ENCODE measurements at regions not wholly inside any gene's neighbourhood (a gene's known extent, or its start where the extent isn't known, plus 50 kb on each side); places are given as distances from the start of the nearest gene placed in this dataset.
"Not testable (repeated sequence)": the region's sequence is repeated elsewhere in the genome, so short reads cannot be mapped to it uniquely, and the experiment has no call there.

DNA sequence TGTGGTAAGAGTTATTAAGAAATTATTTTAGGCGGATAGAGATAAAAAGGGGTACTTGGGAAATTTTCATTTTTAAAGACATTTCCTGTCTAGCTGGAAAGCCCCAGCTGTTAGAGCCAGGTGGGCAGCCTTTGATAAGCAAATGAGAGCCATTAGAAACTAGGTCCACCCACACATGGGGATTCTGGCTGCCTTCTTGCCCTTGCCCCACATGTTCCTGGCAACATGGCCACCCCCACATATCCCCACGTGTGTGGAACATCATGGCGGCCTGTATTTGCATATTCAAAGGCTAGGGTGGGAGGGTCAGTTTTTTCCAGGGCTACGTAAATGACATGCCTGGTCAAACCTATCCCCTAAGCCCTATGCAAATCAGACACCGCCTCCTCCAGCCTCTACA lies 1382.1 kb downstream of the AACS start:
- DNase-seq (ENCODE audit: low read depth) = no peak

DNA sequence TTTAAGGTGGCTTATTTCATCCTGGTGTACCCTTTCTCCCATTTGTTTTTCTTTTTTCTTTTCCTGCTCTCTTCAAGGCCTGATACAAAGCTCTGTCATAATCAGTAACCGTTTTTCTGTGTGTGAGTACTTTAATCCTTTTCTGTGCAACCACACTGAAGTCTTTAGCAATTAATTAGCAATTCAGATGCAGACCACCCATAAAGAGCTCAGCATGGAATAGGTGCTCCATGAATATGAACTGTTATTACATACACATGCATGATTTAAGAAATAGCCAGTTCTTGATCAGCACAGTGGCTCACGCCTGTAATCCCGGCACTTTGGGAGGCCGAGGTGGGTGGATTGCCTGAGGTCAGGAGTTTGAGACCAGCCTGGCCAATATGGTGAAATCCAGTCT lies 1386.6 kb downstream of the AACS start:
- no peak for DNase-seq (ENCODE audit: low read depth)

DNA sequence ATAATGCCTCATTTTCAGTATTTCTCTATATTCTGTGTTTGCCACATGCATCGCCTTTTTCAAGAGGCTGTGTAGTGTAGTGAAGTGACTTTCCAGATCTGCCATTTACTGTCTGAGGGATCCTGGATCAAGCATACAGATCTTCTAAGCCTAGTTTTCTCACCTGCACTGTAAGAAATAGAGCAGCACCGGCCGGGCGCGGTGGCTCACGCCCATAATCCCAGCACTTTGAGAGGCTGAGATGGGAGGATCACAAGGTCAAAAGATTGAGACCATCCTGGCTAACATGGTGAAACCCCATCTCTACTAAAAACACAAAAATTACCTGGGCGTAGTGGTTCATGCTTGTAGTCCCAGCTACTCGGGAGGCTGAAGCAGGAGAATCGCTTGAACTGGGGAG lies 1387.5 kb downstream of the AACS start:
- DNase-seq (ENCODE audit: low read depth) = not testable (repeated sequence)

DNA sequence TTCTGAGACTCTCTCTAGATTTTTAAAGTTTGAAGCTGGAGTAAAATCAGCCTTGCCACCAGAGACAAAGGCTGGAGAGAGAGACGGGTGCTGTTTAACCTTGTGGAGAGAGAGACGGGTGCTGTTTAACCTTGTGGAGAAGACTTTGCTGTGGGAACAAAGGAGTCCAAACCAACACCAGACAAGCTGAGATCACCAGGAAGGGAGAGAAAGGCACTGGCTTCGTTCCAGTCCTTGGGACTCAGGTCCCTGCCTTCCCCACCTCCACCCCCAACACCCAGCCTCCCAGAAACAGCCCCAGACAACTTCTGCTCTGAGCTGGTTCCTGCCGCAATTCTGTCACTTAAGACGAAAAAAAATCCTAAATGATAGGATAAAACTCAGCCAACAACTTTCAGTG lies 1389.3 kb downstream of the AACS start:
- no peak for DNase-seq (ENCODE audit: low read depth)

DNA sequence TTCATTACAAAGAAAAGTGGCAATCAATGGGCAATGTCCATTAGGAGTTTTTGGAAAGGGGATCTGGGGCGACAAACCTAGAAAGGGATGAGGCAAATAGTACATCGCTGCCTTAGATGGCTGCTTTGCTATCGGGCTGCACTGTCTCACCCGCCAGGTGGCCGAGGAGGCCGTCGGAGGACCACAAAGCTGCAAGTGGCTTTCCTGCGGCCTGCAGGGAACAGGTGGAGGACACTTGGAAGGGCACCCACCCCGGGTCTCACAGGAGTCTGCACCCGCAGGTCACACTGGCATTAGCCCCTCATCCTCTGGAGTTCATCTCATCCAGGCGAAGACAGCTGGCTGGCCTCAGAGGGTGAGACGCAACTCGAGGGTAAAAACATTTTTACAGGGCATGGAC lies 1392.5 kb downstream of the AACS start:
- DNase-seq (ENCODE audit: low read depth) = no peak

DNA sequence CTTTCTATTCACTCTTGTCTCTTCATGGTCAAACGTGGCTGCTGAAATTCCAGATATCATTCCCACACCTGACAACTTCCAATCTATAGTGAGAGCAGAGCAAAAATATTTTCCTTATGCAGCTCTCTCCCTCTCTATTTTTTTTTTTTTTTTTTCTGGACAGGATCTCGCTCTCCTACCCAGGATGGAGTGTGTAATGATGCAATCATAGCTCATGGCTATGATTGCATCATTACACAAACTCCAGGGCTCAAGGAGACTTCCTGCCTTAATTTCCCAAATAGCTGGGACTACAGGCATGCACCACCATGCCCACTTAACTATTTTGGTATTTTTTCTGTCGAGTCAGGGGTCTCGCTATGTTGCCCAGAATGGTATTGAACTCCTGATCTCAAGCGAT lies 1398.9 kb downstream of the AACS start:
- no peak for DNase-seq (ENCODE audit: low read depth)

DNA sequence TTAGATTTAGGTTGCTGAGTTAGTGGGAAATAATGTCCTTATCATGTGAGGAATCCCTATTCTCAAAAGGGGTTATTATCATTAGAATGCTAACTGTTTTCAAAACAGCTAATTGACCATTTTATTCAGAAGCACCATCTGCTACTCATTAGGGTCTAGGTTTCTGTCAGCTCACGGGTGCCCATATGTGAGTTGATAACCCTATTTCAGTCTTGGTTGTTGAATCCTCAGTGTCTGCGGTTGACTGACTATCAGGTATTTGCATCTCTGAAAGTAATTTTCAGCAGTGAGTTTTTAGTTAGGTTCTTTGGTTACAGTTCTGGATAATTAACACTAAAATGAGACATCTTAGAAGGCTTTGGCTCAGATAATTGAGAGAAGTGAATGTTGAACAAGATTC lies 1404.0 kb downstream of the AACS start:
- DNase-seq (ENCODE audit: low read depth) = no peak

DNA sequence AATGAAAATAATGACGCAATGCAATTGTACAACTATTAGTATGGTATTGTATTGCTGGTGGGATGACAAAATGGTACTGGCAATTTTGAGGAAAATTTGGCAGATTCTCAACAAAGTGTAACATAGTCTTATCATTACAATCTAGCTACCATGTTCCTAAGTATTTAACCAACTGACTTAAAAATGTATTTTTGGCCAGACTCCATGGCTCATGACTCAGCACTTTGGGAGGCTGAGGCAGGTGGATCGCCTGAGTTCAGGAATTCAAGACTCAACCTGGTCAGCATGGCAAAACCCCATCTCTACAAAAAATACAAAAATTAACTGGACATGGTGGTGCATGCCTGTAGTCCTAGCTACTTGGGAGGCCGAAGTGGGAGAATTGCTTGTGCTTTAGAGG lies 1409.5 kb downstream of the AACS start:
- DNase-seq (ENCODE audit: low read depth) = no peak

DNA sequence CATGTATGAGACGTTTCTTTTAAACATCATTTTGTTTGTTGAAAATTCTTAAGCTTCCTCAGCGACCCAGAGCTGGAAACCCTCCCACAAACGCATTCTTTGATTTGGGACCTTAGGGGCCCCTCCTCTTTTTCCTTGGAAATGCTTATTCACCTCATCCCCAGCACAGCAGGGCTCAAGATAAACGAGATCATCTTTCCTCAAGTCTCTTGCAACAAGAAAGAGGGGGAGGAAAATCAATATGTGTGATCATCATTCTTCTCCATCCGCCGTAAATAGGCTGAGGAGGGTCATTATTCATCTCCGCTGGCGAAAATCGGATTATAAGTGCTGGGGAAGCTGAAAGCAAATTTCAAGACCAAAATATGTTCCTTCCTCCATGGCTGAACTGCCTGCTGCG lies 1415.2 kb downstream of the AACS start:
- no peak for DNase-seq (ENCODE audit: low read depth)

DNA sequence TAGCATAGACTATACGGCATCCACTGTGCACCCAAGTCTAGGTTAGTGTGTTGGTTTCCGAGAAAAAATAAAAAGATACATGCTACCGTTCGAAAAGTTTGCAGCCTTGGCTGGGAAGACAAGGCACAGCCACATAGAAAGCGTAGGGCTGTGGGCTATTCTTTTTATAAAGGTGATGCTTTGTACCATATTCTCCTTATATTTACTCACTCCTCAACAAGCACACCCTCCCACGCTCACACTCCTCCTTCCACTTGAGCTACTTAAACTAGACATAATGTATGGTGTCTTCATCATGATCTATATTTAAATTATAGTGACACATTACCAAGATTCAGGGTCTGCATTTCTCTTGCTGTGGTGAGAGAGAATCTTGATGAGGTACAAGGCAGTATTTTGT lies 1416.5 kb downstream of the AACS start:
- no peak for DNase-seq (ENCODE audit: low read depth)

DNA sequence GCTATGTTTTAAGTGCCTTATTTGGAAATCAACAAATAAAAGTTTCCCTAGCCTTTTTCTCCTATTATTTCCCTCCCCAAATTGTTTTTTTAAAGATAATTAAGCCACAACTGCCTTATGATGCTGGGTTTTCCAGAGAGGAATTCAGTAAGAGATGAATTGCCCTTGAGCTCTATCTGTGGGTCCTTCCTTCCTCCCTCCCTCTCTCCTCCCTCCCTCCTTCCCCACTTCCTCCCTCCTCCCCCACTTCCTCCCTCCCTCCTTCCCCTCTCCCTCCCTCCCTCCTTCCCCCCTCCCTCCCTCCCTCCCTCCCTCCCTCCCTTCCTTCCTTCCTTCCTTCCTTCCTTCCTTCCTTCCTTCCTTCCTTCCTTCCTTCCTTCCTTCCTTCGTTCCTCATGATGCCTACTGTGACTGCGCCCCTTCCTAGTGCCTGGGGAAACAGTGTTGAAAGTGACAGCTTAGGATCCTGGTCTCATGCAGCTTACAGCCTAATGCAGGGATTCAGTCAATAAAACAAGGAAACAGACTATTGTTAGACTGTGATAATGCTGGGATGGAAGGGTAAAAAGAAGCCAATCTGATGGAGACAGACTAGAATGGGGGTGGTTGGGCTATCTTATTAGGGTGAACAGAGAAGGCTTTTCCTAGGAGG lies 1417.1 kb downstream of the AACS start:
- no peak for DNase-seq (ENCODE audit: low read depth)

DNA sequence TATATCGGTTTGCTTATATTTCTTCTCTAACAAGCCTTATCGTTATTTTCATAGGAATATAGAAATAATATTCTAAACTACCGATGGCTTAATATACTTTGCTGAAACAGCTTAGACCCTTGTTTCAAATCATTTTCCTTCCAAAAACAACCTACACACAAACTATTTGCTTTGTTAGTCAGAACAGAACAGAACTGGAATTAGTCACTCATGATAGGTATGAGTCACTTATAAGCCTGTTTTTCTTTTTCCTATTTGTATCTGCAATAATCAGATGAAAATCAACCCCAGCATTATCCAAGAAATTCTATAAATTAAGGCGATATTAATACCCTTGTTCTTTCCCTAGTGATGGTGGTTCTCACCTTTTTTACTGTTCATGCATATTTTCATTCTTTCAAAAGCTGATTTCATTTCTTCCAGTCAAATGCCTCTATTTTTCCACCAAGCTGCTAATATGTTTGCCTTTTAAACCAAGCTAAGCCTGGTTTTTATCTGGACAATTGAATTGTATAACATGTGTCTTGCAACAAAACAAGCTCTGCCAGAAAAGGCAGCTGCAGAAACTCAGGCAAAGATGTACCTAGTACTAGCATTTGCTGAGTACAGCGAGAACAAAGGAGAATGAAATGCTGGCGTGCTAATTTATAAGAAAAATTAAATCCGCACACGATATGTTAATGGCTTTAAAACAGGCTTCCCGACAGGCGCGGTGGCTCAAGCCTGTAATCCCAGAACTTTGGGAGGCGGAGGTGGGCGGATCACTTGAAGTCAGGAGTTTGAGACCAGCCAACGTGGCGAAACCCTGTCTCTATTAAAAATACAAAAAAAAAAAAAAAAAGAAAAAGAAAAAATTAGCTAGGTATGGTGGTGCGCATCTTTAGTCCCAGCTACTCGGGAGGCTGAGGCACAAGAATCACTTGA lies 1418.2 kb downstream of the AACS start:
- DNase-seq (ENCODE audit: low read depth) = no peak

DNA sequence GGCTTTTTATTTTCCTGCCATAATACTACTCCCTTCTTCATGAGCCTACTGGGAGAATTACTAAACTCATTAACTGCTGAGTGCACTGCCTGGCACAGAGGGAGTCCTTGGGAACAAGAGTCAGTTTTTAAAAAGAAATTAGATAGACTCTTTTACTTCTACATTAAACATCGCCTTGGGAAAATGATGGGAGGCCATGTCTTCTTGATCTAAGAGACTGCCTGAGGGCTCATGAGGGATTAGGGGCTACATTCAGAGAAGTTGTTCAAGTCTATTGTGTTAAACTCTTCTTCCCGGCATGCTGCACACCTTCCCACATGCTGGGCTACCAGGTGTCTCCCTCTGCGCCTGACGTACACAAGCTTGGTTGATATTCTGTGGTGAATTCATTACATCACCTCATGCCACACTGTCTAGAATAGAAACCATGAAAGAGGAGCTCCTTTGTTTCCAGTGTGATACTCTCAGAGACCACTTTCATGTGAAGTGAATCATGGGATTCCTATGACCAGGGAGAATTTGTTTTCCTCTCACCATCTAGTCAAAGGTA lies 1422.3 kb downstream of the AACS start:
- DNase-seq (ENCODE audit: low read depth) = no peak

DNA sequence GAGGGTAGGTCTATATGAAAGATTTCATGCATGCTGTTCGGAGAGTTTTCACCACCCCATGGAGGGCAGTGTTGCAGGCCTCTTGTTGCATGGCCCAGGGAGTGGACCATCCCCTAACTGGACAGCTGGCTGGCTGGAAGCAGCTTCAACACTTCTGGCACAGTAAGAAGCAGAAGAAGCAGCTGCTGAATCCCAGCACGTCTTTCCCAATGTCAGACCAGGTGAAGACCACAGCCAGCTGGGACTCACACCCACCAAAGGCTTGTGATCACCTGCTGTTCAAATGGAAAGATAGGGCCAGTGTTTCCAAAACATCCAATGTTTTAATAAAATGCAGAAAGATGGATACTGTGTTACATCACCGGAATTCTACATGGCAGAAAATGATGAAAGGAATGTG lies 1423.6 kb downstream of the AACS start:
- DNase-seq (ENCODE audit: low read depth) = no peak

DNA sequence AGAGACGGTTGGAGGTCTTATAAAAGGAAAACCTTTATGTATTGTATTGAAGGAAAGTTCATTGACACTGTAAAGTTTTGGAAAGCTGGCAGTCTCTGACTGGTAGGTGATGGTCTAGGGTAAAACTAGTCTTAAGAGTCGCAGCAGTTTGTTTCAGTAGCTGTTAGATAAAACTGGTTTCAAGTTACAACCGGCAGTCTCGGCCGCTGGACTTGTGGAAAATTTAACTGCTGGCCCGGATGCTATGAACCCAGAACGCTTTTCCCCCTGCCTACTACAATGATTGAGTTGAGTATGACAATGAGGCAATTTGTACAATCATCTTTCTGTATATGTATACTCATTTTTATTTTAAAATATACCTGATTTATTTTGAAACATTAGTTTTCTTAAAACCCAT lies 1426.9 kb downstream of the AACS start:
- no peak for DNase-seq (ENCODE audit: low read depth)

DNA sequence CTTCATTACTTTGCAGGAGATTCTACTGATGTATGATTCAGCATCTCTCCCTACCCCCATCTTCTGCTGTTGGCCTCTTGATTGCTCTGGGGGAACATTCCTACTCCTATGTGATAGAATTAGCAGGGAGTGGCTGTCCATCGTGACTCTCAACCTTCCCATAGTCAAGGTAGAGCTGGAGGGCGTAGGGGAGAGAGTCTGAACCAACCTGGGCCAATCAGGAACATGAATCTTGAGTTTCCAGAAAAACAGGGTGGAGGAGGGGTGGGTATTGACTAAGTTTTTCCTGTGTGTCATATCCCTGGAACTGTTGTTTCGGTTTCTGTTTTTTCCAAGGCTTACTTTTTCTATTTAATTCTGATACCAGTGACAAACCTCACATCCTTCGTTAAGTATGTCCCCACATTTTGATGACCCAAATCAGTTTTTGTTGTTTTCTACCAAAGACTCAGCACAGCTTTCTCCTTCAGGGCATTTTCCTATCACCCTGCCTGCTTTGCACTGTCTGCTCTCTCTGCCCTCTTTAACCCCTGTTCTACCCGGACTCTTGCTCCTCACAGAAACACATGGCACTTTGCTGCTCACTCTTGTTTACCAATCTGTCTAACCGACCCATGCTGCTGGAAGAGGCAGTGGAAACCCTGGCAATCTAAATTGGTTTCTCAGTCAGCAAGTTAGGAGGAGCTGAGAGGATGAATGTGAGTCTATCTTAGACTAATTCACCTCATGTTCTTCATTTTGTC lies 1428.3 kb downstream of the AACS start:
- no peak for DNase-seq (ENCODE audit: low read depth)

DNA sequence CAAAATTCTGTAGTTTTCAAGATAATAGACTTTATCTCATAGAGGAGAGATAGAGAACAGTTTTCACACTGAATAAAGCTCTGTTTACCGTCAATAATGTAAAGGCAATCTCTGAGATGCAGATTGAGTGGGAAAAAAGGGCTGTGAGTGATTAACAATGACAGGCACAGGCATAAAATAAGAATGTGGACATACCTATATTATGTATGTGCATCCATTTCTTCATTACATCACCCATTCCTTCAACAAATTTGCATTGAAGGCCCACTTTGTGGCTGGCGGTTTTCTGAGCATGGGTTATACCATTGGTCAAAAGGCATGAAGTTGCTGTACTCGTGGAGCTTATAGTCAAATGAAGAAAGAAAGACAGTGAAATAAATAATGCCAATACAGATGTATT lies 1431.0 kb downstream of the AACS start:
- no peak for DNase-seq (ENCODE audit: low read depth)

DNA sequence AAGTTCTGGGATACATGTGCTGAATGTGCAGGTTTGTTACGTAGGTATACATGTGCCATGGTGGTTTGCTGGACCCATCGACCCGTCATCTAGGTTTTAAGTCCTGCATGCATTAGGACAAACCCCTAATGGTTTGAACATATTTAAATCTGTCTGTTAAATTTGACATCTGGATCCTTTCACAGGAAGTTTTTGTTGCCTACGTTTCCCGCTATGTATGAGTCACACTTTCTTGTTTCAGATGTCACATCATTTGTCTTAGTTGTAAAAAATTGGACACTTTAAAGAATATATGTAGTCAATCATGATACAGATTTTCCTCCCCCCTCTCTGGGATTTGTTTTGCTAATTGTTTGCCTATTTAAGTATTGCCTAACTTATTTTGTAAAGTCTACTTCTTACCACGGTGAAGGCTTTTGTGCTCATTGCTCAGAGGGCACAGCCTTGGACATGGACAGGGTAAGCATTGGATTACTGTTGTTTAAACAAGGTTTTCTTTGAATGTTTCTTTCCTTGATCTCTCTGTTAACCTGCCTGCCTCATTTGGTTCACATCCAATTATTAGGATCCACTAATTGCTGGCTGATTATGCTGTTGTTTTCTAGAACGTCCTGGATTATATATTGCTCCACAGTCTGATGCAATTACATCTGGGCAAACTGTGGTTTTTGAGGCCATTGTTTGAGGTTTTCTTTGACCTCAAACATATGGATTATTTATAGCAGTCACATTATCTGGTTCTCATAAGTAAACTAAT lies 1441.4 kb downstream of the AACS start:
- DNase-seq (ENCODE audit: low read depth) = no peak

DNA sequence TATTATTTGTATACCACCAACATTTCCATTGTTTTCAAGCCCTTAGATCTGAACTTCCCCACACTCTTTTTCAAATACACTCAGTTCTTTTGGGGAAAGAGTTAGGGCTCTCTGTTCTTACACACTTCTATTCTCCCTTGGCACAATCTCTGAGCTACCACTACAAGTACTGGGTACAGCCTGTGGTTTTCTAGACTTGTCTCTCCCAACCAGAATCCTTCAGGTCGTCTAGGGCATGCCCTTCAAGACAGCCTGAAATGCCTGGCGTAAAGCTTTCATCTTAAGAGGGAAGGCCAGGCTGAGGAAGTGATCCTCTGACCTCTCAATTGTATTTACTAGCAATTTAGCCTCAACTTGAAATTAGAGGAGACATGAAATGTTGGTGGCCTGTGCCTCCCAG lies 1442.0 kb downstream of the AACS start:
- DNase-seq (ENCODE audit: low read depth) = no peak

DNA sequence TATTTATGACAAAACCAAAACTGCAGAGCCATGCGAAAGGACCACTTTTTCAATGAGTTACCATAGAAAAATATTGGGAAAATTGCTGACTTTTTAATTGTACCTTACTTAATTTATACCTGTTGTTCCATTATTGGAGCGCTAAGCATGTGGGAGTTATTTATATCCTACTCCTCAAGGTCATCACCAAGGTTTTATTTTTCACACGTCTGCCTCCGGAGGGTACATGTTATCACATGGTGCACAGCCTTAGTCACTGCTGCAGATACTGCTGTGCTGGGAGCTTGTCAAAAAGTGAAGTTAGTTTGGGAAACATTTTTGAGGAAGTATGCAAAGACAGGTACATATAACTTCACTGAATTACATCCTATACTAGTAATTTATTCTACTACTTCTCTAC lies 1444.3 kb downstream of the AACS start:
- DNase-seq (ENCODE audit: low read depth) = no peak

DNA sequence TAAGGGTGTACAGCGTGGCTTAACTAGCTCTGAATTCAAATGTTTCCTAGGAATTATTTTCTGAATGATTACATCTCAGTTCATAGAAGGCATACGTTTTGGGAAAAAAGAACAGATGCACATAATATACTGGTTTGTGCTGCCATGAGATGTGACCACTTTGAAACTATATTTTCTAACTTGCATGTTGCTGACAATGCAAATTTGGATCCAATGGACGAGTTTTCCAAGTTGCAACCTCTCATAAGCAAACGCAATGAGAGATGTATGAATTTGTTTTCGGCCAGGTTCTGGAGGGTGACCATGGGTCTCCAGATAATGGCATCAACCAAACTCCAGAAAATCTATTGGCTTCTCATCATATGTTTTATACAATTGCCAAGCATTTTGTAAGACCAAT lies 1445.4 kb downstream of the AACS start:
- no peak for DNase-seq (ENCODE audit: low read depth)

Data from GM04504 (cell line).